ENCODE measurements at regions not wholly inside any gene's neighbourhood (a gene's known extent, or its start where the extent isn't known, plus 50 kb on each side); places are given as distances from the start of the nearest gene placed in this dataset.

DNA sequence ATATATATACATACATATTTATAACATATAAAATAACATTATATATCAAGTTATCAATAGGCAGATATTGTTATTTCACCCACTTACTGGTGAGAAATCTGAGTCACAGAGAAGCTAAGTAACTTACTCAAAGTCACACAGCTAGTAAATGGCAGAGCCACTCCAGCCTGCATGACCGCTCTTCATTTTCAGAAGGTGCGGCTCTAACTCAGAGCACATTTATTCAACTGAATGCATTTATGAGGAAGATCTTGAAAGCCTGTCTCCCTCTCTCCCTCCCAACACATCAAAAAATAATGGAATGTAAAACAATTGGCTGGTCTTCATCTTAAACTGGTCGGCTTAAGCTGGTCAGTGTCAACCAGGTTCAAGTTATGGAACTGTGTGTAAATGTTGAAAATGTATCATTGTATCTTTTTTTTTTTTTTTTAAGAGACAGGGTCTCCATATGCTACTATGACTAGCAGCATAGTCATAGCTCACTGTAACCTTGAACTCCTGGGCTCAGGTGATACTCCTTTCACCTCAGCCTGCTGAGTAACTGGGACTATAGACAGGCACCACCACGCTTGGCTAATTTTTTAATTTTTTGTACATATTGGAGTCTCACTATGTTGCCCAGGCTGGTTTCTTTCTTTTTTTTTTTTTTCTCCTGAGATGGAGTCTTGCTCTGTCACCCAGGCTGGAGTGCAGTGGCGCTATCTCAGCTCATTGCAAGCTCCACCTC lies 70.7 kb upstream of the NCOA3 start:
- Histone ChIP-seq H3K9me2 (ENCODE audit: insufficient read depth) (no peaks in the 10 kb centered on the region), H2AFZ (no peak overlapping the region), H3K4me2 (no peak overlapping the region), H3K27ac (ENCODE audit: low read depth) (no peak overlapping the region), H4K20me1 (replicated peaks; ENCODE audit: insufficient read depth) (no peaks in the 10 kb centered on the region), H3K27me3 (ENCODE audit: insufficient read depth) (no peaks in the 10 kb centered on the region), H3K79me2 (replicated peaks; ENCODE audit: insufficient read depth) (no peaks in the 10 kb centered on the region), H3K4me3 (no peak overlapping the region), H3F3A (replicated peaks; ENCODE audit: low read depth) (no peaks in the 10 kb centered on the region), H3K36me3 (ENCODE audit: insufficient read depth) (0 out of 2 replicates have a peak, but pooled peaks cover 3% of the 10 kb centered on the region), H3K4me1 (ENCODE audit: insufficient read depth) (no peaks in the 10 kb centered on the region)
- peaks cover 7% of the 10 kb centered on the region; the same call in 2 of the 3 replicates for H3K4me1 Mint-ChIP-seq
- H3K27ac Mint-ChIP-seq: no peak overlapping the region
- DNase-seq (ENCODE audit: low spot score): no peak
- peaks cover 19% of the 10 kb centered on the region for H3K36me3 Mint-ChIP-seq (ENCODE audit: low read depth)
- peaks cover 22% of the 10 kb centered on the region for H3K9me3 Mint-ChIP-seq
- H3K4me3 Mint-ChIP-seq: no peak overlapping the region
- TF ChIP-seq STAT1 (IDR thresholded peaks at IDR 0.05; ENCODE audit: unreplicated experiment): no peak
- no peak for TF ChIP-seq EZH2phosphoT487 (IDR thresholded peaks at IDR 0.05; ENCODE audit: unreplicated experiment)
- no peak for TF ChIP-seq EZH2 (IDR thresholded peaks at IDR 0.05; ENCODE audit: low read depth, unreplicated experiment)
- no peak for TF ChIP-seq ZNF331 (CRISPR knock-in tag; IDR thresholded peaks at IDR 0.05; ENCODE audit: low read depth)
- TF ChIP-seq, protein P1, sequence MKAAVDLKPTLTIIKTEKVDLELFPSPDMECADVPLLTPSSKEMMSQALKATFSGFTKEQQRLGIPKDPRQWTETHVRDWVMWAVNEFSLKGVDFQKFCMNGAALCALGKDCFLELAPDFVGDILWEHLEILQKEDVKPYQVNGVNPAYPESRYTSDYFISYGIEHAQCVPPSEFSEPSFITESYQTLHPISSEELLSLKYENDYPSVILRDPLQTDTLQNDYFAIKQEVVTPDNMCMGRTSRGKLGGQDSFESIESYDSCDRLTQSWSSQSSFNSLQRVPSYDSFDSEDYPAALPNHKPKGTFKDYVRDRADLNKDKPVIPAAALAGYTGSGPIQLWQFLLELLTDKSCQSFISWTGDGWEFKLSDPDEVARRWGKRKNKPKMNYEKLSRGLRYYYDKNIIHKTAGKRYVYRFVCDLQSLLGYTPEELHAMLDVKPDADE (IDR thresholded peaks at IDR 0.05): no peak
- TF ChIP-seq CREB1 (CRISPR knock-in tag; IDR thresholded peaks at IDR 0.05; ENCODE audit: low read depth): no peak
- TF ChIP-seq NANOG (IDR thresholded peaks at IDR 0.05; ENCODE audit: borderline replicate concordance): no peak
- H3K27me3 Mint-ChIP-seq (ENCODE audit: insufficient read depth, low read depth, poor library complexity): peaks cover 3% of the 10 kb centered on the region
- no peak for ATAC-seq

DNA sequence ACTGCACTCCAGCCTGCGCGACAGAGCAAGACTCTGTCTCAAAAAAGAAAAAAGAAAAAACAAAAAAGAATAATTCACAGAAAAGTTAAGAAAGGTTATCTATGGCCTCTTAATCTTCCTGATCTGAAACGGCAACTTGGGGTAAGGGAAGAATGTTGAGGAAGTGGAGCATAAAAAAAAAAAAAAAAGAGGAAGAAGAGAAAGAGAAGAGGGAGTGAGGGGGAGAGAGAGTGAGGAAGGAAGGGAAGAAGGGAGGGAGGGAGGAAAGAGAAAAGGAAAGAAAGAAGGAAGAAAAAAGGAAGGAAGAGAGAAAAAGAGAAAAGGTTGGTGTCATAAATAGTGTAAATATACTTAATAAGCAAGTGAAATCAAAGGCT lies 68.9 kb upstream of the NCOA3 start:
- H3K4me1 Mint-ChIP-seq: peaks cover 7% of the 10 kb centered on the region; the same call in 2 of the 3 replicates
- Histone ChIP-seq H3K4me3 (no peak overlapping the region), H3K79me2 (replicated peaks; ENCODE audit: insufficient read depth) (no peaks in the 10 kb centered on the region), H3F3A (replicated peaks; ENCODE audit: low read depth) (no peaks in the 10 kb centered on the region), H3K27ac (ENCODE audit: low read depth) (no peak overlapping the region), H3K27me3 (ENCODE audit: insufficient read depth) (no peaks in the 10 kb centered on the region), H3K4me2 (no peak overlapping the region), H3K9me2 (ENCODE audit: insufficient read depth) (no peaks in the 10 kb centered on the region), H3K36me3 (ENCODE audit: insufficient read depth) (no peaks in the 10 kb centered on the region), H3K4me1 (ENCODE audit: insufficient read depth) (no peaks in the 10 kb centered on the region), H4K20me1 (replicated peaks; ENCODE audit: insufficient read depth) (no peaks in the 10 kb centered on the region), H2AFZ (peak overlapping the region; percentile 45; the same call in 1 of the 2 replicates)
- H3K36me3 Mint-ChIP-seq (ENCODE audit: low read depth): peaks cover 5% of the 10 kb centered on the region; the same call in 2 of the 3 replicates
- peaks cover 3% of the 10 kb centered on the region for H3K27me3 Mint-ChIP-seq (ENCODE audit: insufficient read depth, low read depth, poor library complexity)
- DNase-seq (ENCODE audit: low spot score): no peak
- H3K27ac Mint-ChIP-seq: no peak overlapping the region
- peaks cover 5% of the 10 kb centered on the region for H3K9me3 Mint-ChIP-seq
- no peak overlapping the region for H3K4me3 Mint-ChIP-seq
- no peak for ATAC-seq
- no peak for TF ChIP-seq POLR2AphosphoS5 (IDR thresholded peaks at IDR 0.05; ENCODE audit: low read depth)
- TF ChIP-seq, protein P2, sequence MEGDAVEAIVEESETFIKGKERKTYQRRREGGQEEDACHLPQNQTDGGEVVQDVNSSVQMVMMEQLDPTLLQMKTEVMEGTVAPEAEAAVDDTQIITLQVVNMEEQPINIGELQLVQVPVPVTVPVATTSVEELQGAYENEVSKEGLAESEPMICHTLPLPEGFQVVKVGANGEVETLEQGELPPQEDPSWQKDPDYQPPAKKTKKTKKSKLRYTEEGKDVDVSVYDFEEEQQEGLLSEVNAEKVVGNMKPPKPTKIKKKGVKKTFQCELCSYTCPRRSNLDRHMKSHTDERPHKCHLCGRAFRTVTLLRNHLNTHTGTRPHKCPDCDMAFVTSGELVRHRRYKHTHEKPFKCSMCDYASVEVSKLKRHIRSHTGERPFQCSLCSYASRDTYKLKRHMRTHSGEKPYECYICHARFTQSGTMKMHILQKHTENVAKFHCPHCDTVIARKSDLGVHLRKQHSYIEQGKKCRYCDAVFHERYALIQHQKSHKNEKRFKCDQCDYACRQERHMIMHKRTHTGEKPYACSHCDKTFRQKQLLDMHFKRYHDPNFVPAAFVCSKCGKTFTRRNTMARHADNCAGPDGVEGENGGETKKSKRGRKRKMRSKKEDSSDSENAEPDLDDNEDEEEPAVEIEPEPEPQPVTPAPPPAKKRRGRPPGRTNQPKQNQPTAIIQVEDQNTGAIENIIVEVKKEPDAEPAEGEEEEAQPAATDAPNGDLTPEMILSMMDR (conservative IDR thresholded peaks at IDR 0.05; ENCODE audit: low read depth in 2 of 2): no peak
- no peak for TF ChIP-seq STAT1 (IDR thresholded peaks at IDR 0.05; ENCODE audit: unreplicated experiment)
- TF ChIP-seq, protein P3, sequence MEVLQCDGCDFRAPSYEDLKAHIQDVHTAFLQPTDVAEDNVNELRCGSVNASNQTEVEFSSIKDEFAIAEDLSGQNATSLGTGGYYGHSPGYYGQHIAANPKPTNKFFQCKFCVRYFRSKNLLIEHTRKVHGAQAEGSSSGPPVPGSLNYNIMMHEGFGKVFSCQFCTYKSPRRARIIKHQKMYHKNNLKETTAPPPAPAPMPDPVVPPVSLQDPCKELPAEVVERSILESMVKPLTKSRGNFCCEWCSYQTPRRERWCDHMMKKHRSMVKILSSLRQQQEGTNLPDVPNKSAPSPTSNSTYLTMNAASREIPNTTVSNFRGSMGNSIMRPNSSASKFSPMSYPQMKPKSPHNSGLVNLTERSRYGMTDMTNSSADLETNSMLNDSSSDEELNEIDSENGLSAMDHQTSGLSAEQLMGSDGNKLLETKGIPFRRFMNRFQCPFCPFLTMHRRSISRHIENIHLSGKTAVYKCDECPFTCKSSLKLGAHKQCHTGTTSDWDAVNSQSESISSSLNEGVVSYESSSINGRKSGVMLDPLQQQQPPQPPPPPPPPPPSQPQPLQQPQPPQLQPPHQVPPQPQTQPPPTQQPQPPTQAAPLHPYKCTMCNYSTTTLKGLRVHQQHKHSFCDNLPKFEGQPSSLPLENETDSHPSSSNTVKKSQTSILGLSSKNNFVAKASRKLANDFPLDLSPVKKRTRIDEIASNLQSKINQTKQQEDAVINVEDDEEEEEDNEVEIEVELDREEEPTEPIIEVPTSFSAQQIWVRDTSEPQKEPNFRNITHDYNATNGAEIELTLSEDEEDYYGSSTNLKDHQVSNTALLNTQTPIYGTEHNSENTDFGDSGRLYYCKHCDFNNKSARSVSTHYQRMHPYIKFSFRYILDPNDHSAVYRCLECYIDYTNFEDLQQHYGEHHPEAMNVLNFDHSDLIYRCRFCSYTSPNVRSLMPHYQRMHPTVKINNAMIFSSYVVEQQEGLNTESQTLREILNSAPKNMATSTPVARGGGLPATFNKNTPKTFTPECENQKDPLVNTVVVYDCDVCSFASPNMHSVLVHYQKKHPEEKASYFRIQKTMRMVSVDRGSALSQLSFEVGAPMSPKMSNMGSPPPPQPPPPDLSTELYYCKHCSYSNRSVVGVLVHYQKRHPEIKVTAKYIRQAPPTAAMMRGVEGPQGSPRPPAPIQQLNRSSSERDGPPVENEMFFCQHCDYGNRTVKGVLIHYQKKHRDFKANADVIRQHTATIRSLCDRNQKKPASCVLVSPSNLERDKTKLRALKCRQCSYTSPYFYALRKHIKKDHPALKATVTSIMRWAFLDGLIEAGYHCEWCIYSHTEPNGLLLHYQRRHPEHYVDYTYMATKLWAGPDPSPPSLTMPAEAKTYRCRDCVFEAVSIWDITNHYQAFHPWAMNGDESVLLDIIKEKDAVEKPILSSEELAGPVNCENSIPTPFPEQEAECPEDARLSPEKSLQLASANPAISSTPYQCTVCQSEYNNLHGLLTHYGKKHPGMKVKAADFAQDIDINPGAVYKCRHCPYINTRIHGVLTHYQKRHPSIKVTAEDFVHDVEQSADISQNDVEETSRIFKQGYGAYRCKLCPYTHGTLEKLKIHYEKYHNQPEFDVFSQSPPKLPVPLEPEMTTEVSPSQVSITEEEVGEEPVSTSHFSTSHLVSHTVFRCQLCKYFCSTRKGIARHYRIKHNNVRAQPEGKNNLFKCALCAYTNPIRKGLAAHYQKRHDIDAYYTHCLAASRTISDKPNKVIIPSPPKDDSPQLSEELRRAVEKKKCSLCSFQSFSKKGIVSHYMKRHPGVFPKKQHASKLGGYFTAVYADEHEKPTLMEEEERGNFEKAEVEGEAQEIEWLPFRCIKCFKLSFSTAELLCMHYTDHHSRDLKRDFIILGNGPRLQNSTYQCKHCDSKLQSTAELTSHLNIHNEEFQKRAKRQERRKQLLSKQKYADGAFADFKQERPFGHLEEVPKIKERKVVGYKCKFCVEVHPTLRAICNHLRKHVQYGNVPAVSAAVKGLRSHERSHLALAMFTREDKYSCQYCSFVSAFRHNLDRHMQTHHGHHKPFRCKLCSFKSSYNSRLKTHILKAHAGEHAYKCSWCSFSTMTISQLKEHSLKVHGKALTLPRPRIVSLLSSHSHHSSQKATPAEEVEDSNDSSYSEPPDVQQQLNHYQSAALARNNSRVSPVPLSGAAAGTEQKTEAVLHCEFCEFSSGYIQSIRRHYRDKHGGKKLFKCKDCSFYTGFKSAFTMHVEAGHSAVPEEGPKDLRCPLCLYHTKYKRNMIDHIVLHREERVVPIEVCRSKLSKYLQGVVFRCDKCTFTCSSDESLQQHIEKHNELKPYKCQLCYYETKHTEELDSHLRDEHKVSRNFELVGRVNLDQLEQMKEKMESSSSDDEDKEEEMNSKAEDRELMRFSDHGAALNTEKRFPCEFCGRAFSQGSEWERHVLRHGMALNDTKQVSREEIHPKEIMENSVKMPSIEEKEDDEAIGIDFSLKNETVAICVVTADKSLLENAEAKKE (CRISPR knock-in tag; IDR thresholded peaks at IDR 0.05): no peak
- TF ChIP-seq NANOG (IDR thresholded peaks at IDR 0.05; ENCODE audit: borderline replicate concordance): no peak
- TF ChIP-seq JUNB (IDR thresholded peaks at IDR 0.05; ENCODE audit: unreplicated experiment): no peak
- no peak for TF ChIP-seq ZNF114 (CRISPR knock-in tag; IDR thresholded peaks at IDR 0.05)
